ENCODE measurements at regions not wholly inside any gene's neighbourhood (a gene's known extent, or its start where the extent isn't known, plus 50 kb on each side); places are given as distances from the start of the nearest gene placed in this dataset.
A peak's percentile ranks its signal among the peaks of the same experiment; 100 is the strongest.
"Not testable (repeated sequence)": the region's sequence is repeated elsewhere in the genome, so short reads cannot be mapped to it uniquely, and the experiment has no call there.

GRCh38 chr2:87643165-87643564 is 104.7 kb upstream of the PLGLB2 start:
- WGBS (ENCODE audit: low lambda C conversion rate), result 72% methylated on average over 2 of the region's 4 CpGs

DNA sequence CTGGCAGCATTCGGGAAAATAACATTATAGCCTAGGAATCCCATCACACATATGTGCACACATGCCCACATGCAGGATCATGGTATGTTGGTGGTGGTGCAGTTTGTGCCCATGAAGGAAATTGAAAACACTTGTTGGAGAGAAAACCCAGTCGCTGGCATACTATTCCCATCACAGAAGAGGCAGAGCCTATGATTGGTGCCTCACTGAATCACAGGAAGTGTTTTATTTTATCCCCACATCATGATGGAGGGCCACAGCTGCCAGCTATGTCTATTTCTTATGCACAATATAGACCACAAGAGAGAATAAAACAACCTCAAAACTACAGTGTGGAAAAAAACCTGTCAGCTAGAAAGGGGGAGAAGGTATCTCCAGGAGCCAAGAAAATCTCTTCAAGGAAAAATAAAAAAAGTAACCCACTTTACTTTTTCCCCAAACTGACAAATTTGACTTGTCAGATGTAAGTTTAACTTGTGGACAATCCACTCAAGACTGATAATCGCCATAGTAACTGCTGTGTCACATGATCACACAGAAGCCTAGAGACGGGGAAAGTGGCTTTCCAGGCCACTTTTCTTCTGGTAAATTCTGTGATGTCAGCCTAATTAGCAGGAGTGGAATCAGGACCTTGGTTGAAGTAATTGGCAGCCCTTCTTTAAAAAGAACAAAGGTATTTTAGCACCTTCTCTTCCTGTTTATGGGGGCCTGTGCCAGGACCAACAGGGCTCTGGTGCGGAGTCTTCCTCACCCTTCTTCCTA is 100.0 kb upstream of the PLGLB2 start:
- POLR2A ChIA-PET; H3K4me3 ChIP-seq (replicated peaks in 1 of 3; ENCODE audit: insufficient read depth in 1 of 3, low read depth in 2 of 3, low read length in 3 of 3); H3K9me3 ChIP-seq (ENCODE audit: low read length); in situ Hi-C loops (cut with HindIII; ENCODE audit: extremely low pct_ligation_motif_present, low pct_unique_long_range_greater_than_20kb); H3K79me2 ChIP-seq (ENCODE audit: insufficient read depth, low read length); H2AFZ ChIP-seq (ENCODE audit: low read length); H3K36me3 ChIP-seq (replicated peaks in 1 of 2; ENCODE audit: control insufficient read depth in 1 of 2, insufficient read depth in 2 of 2, low read length in 2 of 2); H3K27ac ChIP-seq (ENCODE audit: extremely low read length, insufficient read depth, low read length); FAIRE-seq; DNase-seq (ENCODE audit: low spot score); ATAC-seq; BruUV-seq (replicated peaks); H4K20me1 ChIP-seq (ENCODE audit: insufficient read depth, low read length); H3K4me2 ChIP-seq (ENCODE audit: low read depth, low read length); H3K27me3 ChIP-seq (ENCODE audit: control insufficient read depth in 1 of 2, insufficient read depth in 2 of 2, low read length in 2 of 2); intact Hi-C loops (cut with micrococcal nuclease; ENCODE audit: unreplicated experiment); CTCF ChIA-PET (ENCODE audit: low intra/inter-chr PET ratio, low total read pairs); H3K9ac ChIP-seq (ENCODE audit: insufficient read depth, low read depth, low read length): not testable (repeated sequence)
- WGBS (ENCODE audit: low lambda C conversion rate), result 95% methylated on average over 3 of the region's 5 CpGs
- H3K4me1 ChIP-seq (ENCODE audit: insufficient read depth, low read length), result peaks cover 15% of the 10 kb centered on the region

More at GRCh38 chr2:87643165-87643564, 104.7 kb upstream of the PLGLB2 start:
- BruUV-seq (replicated peaks); FAIRE-seq; H2AFZ ChIP-seq (ENCODE audit: low read length); H3K4me1 ChIP-seq (ENCODE audit: insufficient read depth, low read length); H3K27me3 ChIP-seq (ENCODE audit: control insufficient read depth in 1 of 2, insufficient read depth in 2 of 2, low read length in 2 of 2); DNase-seq (ENCODE audit: low spot score); H3K4me3 ChIP-seq (replicated peaks in 1 of 3; ENCODE audit: insufficient read depth in 1 of 3, low read depth in 2 of 3, low read length in 3 of 3); in situ Hi-C loops (cut with HindIII; ENCODE audit: extremely low pct_ligation_motif_present, low pct_unique_long_range_greater_than_20kb); H3K9ac ChIP-seq (ENCODE audit: insufficient read depth, low read depth, low read length); H3K4me2 ChIP-seq (ENCODE audit: low read depth, low read length); H4K20me1 ChIP-seq (ENCODE audit: insufficient read depth, low read length); CTCF ChIA-PET (ENCODE audit: low intra/inter-chr PET ratio, low total read pairs); H3K79me2 ChIP-seq (ENCODE audit: insufficient read depth, low read length); intact Hi-C loops (cut with micrococcal nuclease; ENCODE audit: unreplicated experiment); H3K36me3 ChIP-seq (replicated peaks in 1 of 2; ENCODE audit: control insufficient read depth in 1 of 2, insufficient read depth in 2 of 2, low read length in 2 of 2); H3K27ac ChIP-seq (ENCODE audit: extremely low read length, insufficient read depth, low read length); H3K9me3 ChIP-seq (ENCODE audit: low read length); POLR2A ChIA-PET: not testable (repeated sequence)
- ATAC-seq, result peak; percentile 65
- peak; percentile 87 for TF ChIP-seq ZNF564 (CRISPR knock-in tag; IDR thresholded peaks at IDR 0.05)

GRCh38 chr2:87648815-87649214 is 99.1 kb upstream of the PLGLB2 start:
- H3K9ac ChIP-seq (ENCODE audit: insufficient read depth, low read depth, low read length); H3K27ac ChIP-seq (ENCODE audit: extremely low read length, insufficient read depth, low read length); BruUV-seq (replicated peaks); DNase-seq (ENCODE audit: low spot score); intact Hi-C loops (cut with micrococcal nuclease; ENCODE audit: unreplicated experiment); H3K4me1 ChIP-seq (ENCODE audit: insufficient read depth, low read length); CTCF ChIA-PET (ENCODE audit: low intra/inter-chr PET ratio, low total read pairs); H2AFZ ChIP-seq (ENCODE audit: low read length); H3K27me3 ChIP-seq (ENCODE audit: control insufficient read depth in 1 of 2, insufficient read depth in 2 of 2, low read length in 2 of 2); H3K9me3 ChIP-seq (ENCODE audit: low read length); ATAC-seq; H3K36me3 ChIP-seq (replicated peaks in 1 of 2; ENCODE audit: control insufficient read depth in 1 of 2, insufficient read depth in 2 of 2, low read length in 2 of 2); H3K79me2 ChIP-seq (ENCODE audit: insufficient read depth, low read length); H3K4me3 ChIP-seq (replicated peaks in 1 of 3; ENCODE audit: insufficient read depth in 1 of 3, low read depth in 2 of 3, low read length in 3 of 3); H3K4me2 ChIP-seq (ENCODE audit: low read depth, low read length); POLR2A ChIA-PET; in situ Hi-C loops (cut with HindIII; ENCODE audit: extremely low pct_ligation_motif_present, low pct_unique_long_range_greater_than_20kb); H4K20me1 ChIP-seq (ENCODE audit: insufficient read depth, low read length): not testable (repeated sequence)
- WGBS (ENCODE audit: low lambda C conversion rate), result no CpG with 5 or more reads among the region's 3 CpGs
- FAIRE-seq, result peak; percentile 4

DNA sequence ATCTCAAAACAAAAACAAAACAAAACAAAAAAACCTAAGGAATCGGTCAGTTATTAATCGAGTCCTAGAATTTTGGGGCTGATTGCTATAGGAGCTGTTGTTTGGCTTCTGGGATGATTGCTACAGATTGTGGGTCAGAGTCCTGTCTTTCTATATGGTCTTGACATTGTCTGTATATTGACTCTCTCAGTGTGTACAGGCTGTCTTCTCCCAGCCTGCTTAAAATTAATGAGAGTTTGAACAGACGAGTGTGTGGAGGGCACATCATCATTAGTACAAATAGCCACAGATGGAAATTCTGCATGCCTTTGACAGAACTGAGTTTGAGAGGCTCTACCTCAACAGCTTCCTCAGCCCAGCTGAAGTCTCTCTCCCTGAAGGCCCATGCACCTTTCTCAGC is 98.0 kb upstream of the PLGLB2 start:
- H4K20me1 ChIP-seq (ENCODE audit: insufficient read depth, low read length); intact Hi-C loops (cut with micrococcal nuclease; ENCODE audit: unreplicated experiment); POLR2A ChIA-PET; in situ Hi-C loops (cut with HindIII; ENCODE audit: extremely low pct_ligation_motif_present, low pct_unique_long_range_greater_than_20kb); H3K4me3 ChIP-seq (replicated peaks in 1 of 3; ENCODE audit: insufficient read depth in 1 of 3, low read depth in 2 of 3, low read length in 3 of 3); H3K4me1 ChIP-seq (ENCODE audit: insufficient read depth, low read length); H3K9me3 ChIP-seq (ENCODE audit: low read length); DNase-seq (ENCODE audit: low spot score); H3K27ac ChIP-seq (ENCODE audit: extremely low read length, insufficient read depth, low read length); CTCF ChIA-PET (ENCODE audit: low intra/inter-chr PET ratio, low total read pairs); H2AFZ ChIP-seq (ENCODE audit: low read length); BruUV-seq (replicated peaks); H3K36me3 ChIP-seq (replicated peaks in 1 of 2; ENCODE audit: control insufficient read depth in 1 of 2, insufficient read depth in 2 of 2, low read length in 2 of 2); H3K27me3 ChIP-seq (ENCODE audit: control insufficient read depth in 1 of 2, insufficient read depth in 2 of 2, low read length in 2 of 2); H3K4me2 ChIP-seq (ENCODE audit: low read depth, low read length); FAIRE-seq; H3K79me2 ChIP-seq (ENCODE audit: insufficient read depth, low read length); H3K9ac ChIP-seq (ENCODE audit: insufficient read depth, low read depth, low read length): not testable (repeated sequence)
- WGBS (ENCODE audit: low lambda C conversion rate), result 55% methylated on average over 3 of the region's 3 CpGs
- ATAC-seq, result peak; percentile 52
